Left lung (tissue), 4 donors: ENCODE measurements at regions not wholly inside any gene's neighbourhood (a gene's known extent, or its start where the extent isn't known, plus 50 kb on each side); places are given as distances from the start of the nearest gene placed in this dataset.

Source experiments
- ATAC-seq: fragments of 200-7000 bp; cut with Tn5 transposase; one replicate; pipeline ENCODE4 v1.9.1; 2020; ENCODE audit warnings: moderate library complexity
- DNase-seq, 4 donors: peaks; one replicate each; pipeline ENCODE4 v3.0.0-alpha.2; 2013 to 2020
- H3K27ac ChIP-seq, 2 donors: fragments of 200-600 bp; sonication (generic) in 1 of 2; one replicate each; pipeline versions ENCODE4 v1.5.0 to v1.8.0; 2020 to 2021
- H3K27me3 ChIP-seq, 2 donors: fragments of 200-600 bp; sonication (generic) in 1 of 2; one replicate each; pipeline versions ENCODE4 v1.5.0 to v1.8.0; 2020 to 2021
- H3K36me3 ChIP-seq, 2 donors: fragments of 200-600 bp; sonication (generic) in 1 of 2; one replicate each; pipeline versions ENCODE4 v1.5.0 to v1.8.0; 2020 to 2021
- H3K4me1 ChIP-seq, 2 donors: fragments of 200-600 bp; one replicate each; pipeline ENCODE4 v1.8.0; 2021
- H3K4me3 ChIP-seq, 2 donors: fragments of 200-600 bp; sonication (generic) in 1 of 2; one replicate each; pipeline versions ENCODE4 v1.5.0 to v1.8.0; 2020 to 2021; ENCODE audit warnings: mild to moderate bottlenecking in 1 of 2
- H3K9me3 ChIP-seq, 2 donors: fragments of 200-600 bp; sonication (generic) in 1 of 2; one replicate each; pipeline versions ENCODE4 v1.5.0 to v1.8.0; 2020 to 2021
- CTCF ChIP-seq, 2 donors: fragments of 200-600 bp; sonication (generic) in 1 of 2; IDR thresholded peaks; one replicate each; pipeline versions ENCODE4 v1.5.0 to v1.8.0; 2021; ENCODE audit warnings: antibody characterized with exemption in 2 of 2
- intact Hi-C, 2 donors: fragments of 100-400 bp; cut with DNase I; formaldehyde crosslinking; loops; one replicate each; pipeline versions ENCODE4 v1.11.2 to v1.14.2; 2022
- donor health status: DM: no; HTN: yes; CAD: no.
- donor health status: DM: no; HTN: no; CAD: no.

GRCh38 chr5:73996151-73996755, 370.3 kb downstream of the ARHGEF28 start:
- intact Hi-C loops = no loop called here
- peak; percentile 49 for ATAC-seq

GRCh38 chr5:73994963-73995362, 369.0 kb downstream of the ARHGEF28 start:
- Histone ChIP-seq H3K9me3 (no peaks in the 10 kb centered on the region), H3K27ac (no peak overlapping the region), H3K4me3 (no peak overlapping the region), H3K36me3 (no peaks in the 10 kb centered on the region), H3K27me3 (no peaks in the 10 kb centered on the region), H3K4me1 (no peaks in the 10 kb centered on the region)
- no peak for ATAC-seq
- no peak for TF ChIP-seq CTCF (IDR thresholded peaks at IDR 0.05)
- intact Hi-C loops = no loop called here
- DNase-seq = no peak

More at GRCh38 chr5:73996151-73996755, 370.3 kb downstream of the ARHGEF28 start:
- no peaks in the 10 kb centered on the region for H3K9me3 ChIP-seq
- H3K27me3 ChIP-seq = no peaks in the 10 kb centered on the region
- no peaks in the 10 kb centered on the region for H3K36me3 ChIP-seq
- DNase-seq = peak in 1 of 4 donors; percentile 27
- H3K27ac ChIP-seq = no peak overlapping the region
- no peak overlapping the region for H3K4me3 ChIP-seq
- no peaks in the 10 kb centered on the region for H3K4me1 ChIP-seq
- TF ChIP-seq CTCF (IDR thresholded peaks at IDR 0.05) = no peak
